ENCODE measurements at regions not wholly inside any gene's neighbourhood (a gene's known extent, or its start where the extent isn't known, plus 50 kb on each side); places are given as distances from the start of the nearest gene placed in this dataset.

GRCh38 chr12:91575630-91576029, 393.0 kb upstream of the DCN start:
- DNase-seq (ENCODE audit: low read depth): no peak
- no peak overlapping the region for H3K4me3 ChIP-seq (ENCODE audit: low read depth, low read length)
- TF ChIP-seq MYC (IDR thresholded peaks at IDR 0.05; ENCODE audit: low read depth, low read length) (no peak), MAX (IDR thresholded peaks at IDR 0.05; ENCODE audit: low read depth, low read length) (no peak), POLR2A (IDR thresholded peaks at IDR 0.05; ENCODE audit: extremely low read depth, insufficient read length) (no peak), CTCF (IDR thresholded peaks at IDR 0.05; ENCODE audit: low read depth, low read length) (no peak)

DNA sequence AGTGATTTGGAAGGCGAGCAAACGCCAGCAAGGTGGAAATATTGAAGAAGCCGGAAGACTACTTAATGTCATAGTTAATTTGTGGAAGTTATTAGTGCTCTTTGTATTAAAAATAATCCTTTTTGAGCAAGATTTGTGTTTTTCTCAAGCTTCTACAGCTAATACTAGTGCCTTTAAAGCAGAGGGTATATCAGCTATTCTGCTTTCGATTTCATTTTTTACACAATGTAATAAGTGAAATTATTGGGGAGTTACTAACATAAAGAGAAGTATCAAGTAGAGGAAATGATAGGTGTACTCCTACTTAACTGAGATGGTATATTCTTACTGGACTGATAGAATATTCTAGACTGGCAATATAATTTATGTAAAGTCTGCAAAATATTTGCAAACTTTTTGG, 392.4 kb upstream of the DCN start:
- no peak for DNase-seq (ENCODE audit: low read depth)
- TF ChIP-seq POLR2A (IDR thresholded peaks at IDR 0.05; ENCODE audit: extremely low read depth, insufficient read length) (no peak), CTCF (IDR thresholded peaks at IDR 0.05; ENCODE audit: low read depth, low read length) (no peak), MYC (IDR thresholded peaks at IDR 0.05; ENCODE audit: low read depth, low read length) (no peak), MAX (IDR thresholded peaks at IDR 0.05; ENCODE audit: low read depth, low read length) (no peak)
- no peak overlapping the region for H3K4me3 ChIP-seq (ENCODE audit: low read depth, low read length)

DNA sequence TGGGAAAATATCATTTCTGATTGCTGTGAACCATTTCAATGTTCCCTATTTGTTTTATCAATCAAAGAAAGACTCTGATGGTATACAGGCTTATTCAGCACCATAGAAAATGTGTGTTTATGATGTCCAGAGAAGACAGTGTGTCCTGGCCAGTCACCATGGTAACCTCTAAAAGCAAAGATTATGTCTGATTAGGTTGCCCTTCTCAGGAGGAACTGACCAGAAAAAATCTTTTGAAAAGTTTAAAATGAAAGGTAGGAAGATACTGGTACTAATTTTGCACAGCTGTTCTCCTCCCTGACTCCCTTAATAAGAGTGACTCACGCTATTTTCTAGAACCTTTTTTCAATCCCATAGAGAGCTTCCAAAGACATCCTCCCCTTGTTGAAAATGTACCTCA, 391.8 kb upstream of the DCN start:
- no peak overlapping the region for H3K4me3 ChIP-seq (ENCODE audit: low read depth, low read length)
- no peak for DNase-seq (ENCODE audit: low read depth)
- TF ChIP-seq MYC (IDR thresholded peaks at IDR 0.05; ENCODE audit: low read depth, low read length) (no peak), POLR2A (IDR thresholded peaks at IDR 0.05; ENCODE audit: extremely low read depth, insufficient read length) (no peak), CTCF (IDR thresholded peaks at IDR 0.05; ENCODE audit: low read depth, low read length) (no peak), MAX (IDR thresholded peaks at IDR 0.05; ENCODE audit: low read depth, low read length) (no peak)

DNA sequence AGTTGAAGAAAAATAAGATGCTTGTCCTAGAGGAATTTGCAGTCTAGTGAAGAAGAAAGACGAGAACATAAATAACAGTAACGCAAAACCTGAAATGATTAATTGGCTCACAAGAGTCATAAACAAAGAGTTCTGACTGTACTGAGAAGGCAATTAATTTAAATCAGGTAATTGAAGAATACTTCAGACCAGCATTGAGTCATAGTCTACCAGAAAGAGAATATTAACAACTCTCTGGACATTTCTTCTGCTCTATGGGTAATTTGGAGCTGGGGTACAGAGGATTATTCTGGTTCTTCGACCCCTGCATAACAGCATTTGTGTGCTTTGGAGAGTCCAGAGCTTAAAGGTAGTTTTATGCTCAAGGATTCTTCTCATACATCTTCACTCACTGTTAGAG, 390.3 kb upstream of the DCN start:
- no peak overlapping the region for H3K4me3 ChIP-seq (ENCODE audit: low read depth, low read length)
- DNase-seq (ENCODE audit: low read depth): no peak
- TF ChIP-seq MYC (IDR thresholded peaks at IDR 0.05; ENCODE audit: low read depth, low read length): no peak
- TF ChIP-seq CTCF (IDR thresholded peaks at IDR 0.05; ENCODE audit: low read depth, low read length): no peak
- TF ChIP-seq POLR2A (IDR thresholded peaks at IDR 0.05; ENCODE audit: extremely low read depth, insufficient read length): no peak
- no peak for TF ChIP-seq MAX (IDR thresholded peaks at IDR 0.05; ENCODE audit: low read depth, low read length)

GRCh38 chr12:91567100-91567485, 384.5 kb upstream of the DCN start:
- no peak overlapping the region for H3K4me3 ChIP-seq (ENCODE audit: low read depth, low read length)
- DNase-seq (ENCODE audit: low read depth): no peak
- no peak for TF ChIP-seq POLR2A (IDR thresholded peaks at IDR 0.05; ENCODE audit: extremely low read depth, insufficient read length)

- no peak for TF ChIP-seq POLR2A (IDR thresholded peaks at IDR 0.05; ENCODE audit: extremely low read depth, insufficient read length)
- TF ChIP-seq CTCF (IDR thresholded peaks at IDR 0.05; ENCODE audit: low read depth, low read length): no peak
- no peak for TF ChIP-seq MAX (IDR thresholded peaks at IDR 0.05; ENCODE audit: low read depth, low read length)
- no peak for TF ChIP-seq MYC (IDR thresholded peaks at IDR 0.05; ENCODE audit: low read depth, low read length)
- no peak for DNase-seq (ENCODE audit: low read depth)
- no peak overlapping the region for H3K4me3 ChIP-seq (ENCODE audit: low read depth, low read length)
These were observed 383.9 kb upstream of the DCN start for GRCh38 chr12:91566328-91567099.
